Mesendoderm (in vitro differentiated cells): ENCODE measurements at regions not wholly inside any gene's neighbourhood (a gene's known extent, or its start where the extent isn't known, plus 50 kb on each side); places are given as distances from the start of the nearest gene placed in this dataset.
A peak's percentile ranks its signal among the peaks of the same experiment; 100 is the strongest.
"Not testable (repeated sequence)": the region's sequence is repeated elsewhere in the genome, so short reads cannot be mapped to it uniquely, and the experiment has no call there.

Source experiments
- DNase-seq: peaks from one replicate; pipeline ENCODE4 v3.0.0; 2013
- H2AK5ac ChIP-seq: 2 replicates; pipeline ENCODE4 v1.6.1; 2013; ENCODE audit warnings: low read length, inconsistent platforms
- H2BK120ac ChIP-seq: 2 replicates; pipeline ENCODE4 v1.6.1; 2013; ENCODE audit warnings: low read depth, mild to moderate bottlenecking, low read length, moderate library complexity, mixed read lengths
- H2BK15ac ChIP-seq: replicated peaks from 2 replicates; pipeline ENCODE4 v1.6.1; 2013; ENCODE audit warnings: low read depth, mild to moderate bottlenecking, moderate library complexity
- H2BK5ac ChIP-seq: 2 replicates; pipeline ENCODE4 v1.6.1; 2013; ENCODE audit warnings: low read length, inconsistent platforms
- H3K18ac ChIP-seq: 2 replicates; pipeline ENCODE4 v1.6.1; 2013; ENCODE audit warnings: mild to moderate bottlenecking, low read length, mixed read lengths
- H3K23ac ChIP-seq: one replicate; pipeline ENCODE4 v1.6.1; 2013; ENCODE audit warnings: low read length
- H3K27ac ChIP-seq: 2 replicates; pipeline ENCODE4 v1.5.1; 2013; ENCODE audit warnings: low read depth, mild to moderate bottlenecking, inconsistent platforms, low read length, moderate library complexity
- H3K27me3 ChIP-seq: 2 replicates; pipeline ENCODE4 v1.6.1; 2013; ENCODE audit warnings: low read length, control low read depth, mild to moderate bottlenecking, inconsistent platforms; ENCODE audit not compliant: insufficient read depth, poor library complexity
- H3K36me3 ChIP-seq: 2 replicates; pipeline ENCODE4 v1.6.1; 2013; ENCODE audit warnings: low read length, inconsistent platforms; ENCODE audit not compliant: control insufficient read depth, insufficient read depth
- H3K4ac ChIP-seq: one replicate; pipeline ENCODE4 v1.6.1; 2013; ENCODE audit warnings: low read depth, mild to moderate bottlenecking, low read length, moderate library complexity
- H3K4me1 ChIP-seq: 2 replicates; pipeline ENCODE4 v1.6.1; 2013; ENCODE audit warnings: low read depth, low read length, inconsistent platforms; ENCODE audit not compliant: control insufficient read depth
- H3K4me2 ChIP-seq: 2 replicates; pipeline ENCODE4 v1.6.1; 2013; ENCODE audit warnings: low read length
- H3K4me3 ChIP-seq: 2 replicates; pipeline ENCODE4 v1.5.1; 2013; ENCODE audit warnings: mild to moderate bottlenecking, low read length
- H3K56ac ChIP-seq: one replicate; pipeline ENCODE4 v1.6.1; 2013; ENCODE audit warnings: low read length
- H3K79me1 ChIP-seq: 2 replicates; pipeline ENCODE4 v1.6.1; 2013; ENCODE audit warnings: low read length, inconsistent platforms
- H3K79me2 ChIP-seq: 2 replicates; pipeline ENCODE4 v1.6.1; 2013; ENCODE audit warnings: mild to moderate bottlenecking, low read length; ENCODE audit not compliant: control insufficient read depth, insufficient read depth
- H3K9ac ChIP-seq: 2 replicates; pipeline ENCODE4 v1.6.1; 2013; ENCODE audit warnings: low read length, inconsistent platforms
- H4K5ac ChIP-seq: one replicate; pipeline ENCODE4 v1.6.1; 2013; ENCODE audit warnings: low read length
- H4K8ac ChIP-seq: one replicate; pipeline ENCODE4 v1.6.1; 2013; ENCODE audit warnings: low read depth, mild to moderate bottlenecking, control low read depth, low read length, moderate library complexity
- WGBS: extraction: QIAGEN DNeasy Blood & Tissue Kit; methylation state at CpG from one replicate; pipeline ENCODE4 v1.1.7; 2013; ENCODE audit warnings: low lambda C conversion rate, missing lambda C conversion rate; ENCODE audit not compliant: insufficient coverage; ENCODE audit errors: extremely low coverage; 5-methylcytosine and 5-hydroxymethylcytosine counted together

- not testable (repeated sequence) for H4K8ac ChIP-seq, H3K4me2 ChIP-seq, H4K5ac ChIP-seq, H3K9ac ChIP-seq, H3K56ac ChIP-seq, H3K79me2 ChIP-seq, H3K27me3 ChIP-seq, H3K79me1 ChIP-seq, H3K18ac ChIP-seq, H2BK5ac ChIP-seq, H2AK5ac ChIP-seq, H3K27ac ChIP-seq, DNase-seq, H3K36me3 ChIP-seq, H3K23ac ChIP-seq, H3K4me1 ChIP-seq, H2BK120ac ChIP-seq, H3K4ac ChIP-seq, H3K4me3 ChIP-seq, H2BK15ac ChIP-seq
- no CpG with 5 or more reads among the region's 23 CpGs for WGBS
These were observed 51.0 kb downstream of the NPIPB11 start for GRCh38 chr16:29355339-29356059.

- not testable (repeated sequence) for H3K4me3 ChIP-seq, H3K4me2 ChIP-seq, H3K4me1 ChIP-seq, H2AK5ac ChIP-seq, H3K4ac ChIP-seq, H3K27me3 ChIP-seq, H3K23ac ChIP-seq, H3K9ac ChIP-seq, DNase-seq, H3K56ac ChIP-seq, H3K18ac ChIP-seq, H4K5ac ChIP-seq, H3K79me2 ChIP-seq, H4K8ac ChIP-seq, H2BK120ac ChIP-seq, H3K27ac ChIP-seq, H3K36me3 ChIP-seq, H2BK5ac ChIP-seq, H2BK15ac ChIP-seq, H3K79me1 ChIP-seq
- WGBS: no CpG with 5 or more reads among the region's 5 CpGs
These were observed 52.1 kb downstream of the NPIPB11 start for GRCh38 chr16:29354449-29354848.

GRCh38 chr16:29352617-29352999, 53.9 kb downstream of the NPIPB11 start:
- H3K4me3 ChIP-seq, H4K5ac ChIP-seq, H3K36me3 ChIP-seq, H2BK5ac ChIP-seq, H3K9ac ChIP-seq, H4K8ac ChIP-seq, H3K79me2 ChIP-seq, H3K4me1 ChIP-seq, H3K23ac ChIP-seq, H3K4ac ChIP-seq, H2BK120ac ChIP-seq, H3K27ac ChIP-seq, H3K4me2 ChIP-seq, H3K27me3 ChIP-seq, H3K56ac ChIP-seq, H3K18ac ChIP-seq, H2BK15ac ChIP-seq, H3K79me1 ChIP-seq, H2AK5ac ChIP-seq: not testable (repeated sequence)
- no CpG with 5 or more reads among the region's 2 CpGs for WGBS
- peak; percentile 1 for DNase-seq

- H4K5ac ChIP-seq, H2AK5ac ChIP-seq, H4K8ac ChIP-seq, H3K4me2 ChIP-seq, H3K27me3 ChIP-seq, H3K23ac ChIP-seq, H3K4me1 ChIP-seq, H3K56ac ChIP-seq, H3K4ac ChIP-seq, H3K79me2 ChIP-seq, H3K9ac ChIP-seq, H3K27ac ChIP-seq, H3K79me1 ChIP-seq, H2BK15ac ChIP-seq, H3K18ac ChIP-seq, DNase-seq, H3K4me3 ChIP-seq, H2BK5ac ChIP-seq, H3K36me3 ChIP-seq, H2BK120ac ChIP-seq: not testable (repeated sequence)
- WGBS: no CpG with 5 or more reads among the region's 9 CpGs
These were observed 54.4 kb downstream of the NPIPB11 start for GRCh38 chr16:29351970-29352616.

GRCh38 chr16:29351271-29351969, 55.1 kb downstream of the NPIPB11 start:
- no CpG with 5 or more reads among the region's 15 CpGs for WGBS
- not testable (repeated sequence) for H4K8ac ChIP-seq, H3K79me1 ChIP-seq

More at GRCh38 chr16:29351271-29351969, 55.1 kb downstream of the NPIPB11 start:
- not testable (repeated sequence) for H3K4me2 ChIP-seq, H3K9ac ChIP-seq, H3K79me2 ChIP-seq, H2BK5ac ChIP-seq, H2AK5ac ChIP-seq, H3K4me3 ChIP-seq, H2BK120ac ChIP-seq, H3K4me1 ChIP-seq, H3K36me3 ChIP-seq, H4K5ac ChIP-seq, H3K27me3 ChIP-seq, H3K56ac ChIP-seq, H3K4ac ChIP-seq, H2BK15ac ChIP-seq, H3K18ac ChIP-seq, H3K27ac ChIP-seq, H3K23ac ChIP-seq
- DNase-seq: peak; percentile 2
